Stimulated activated CD8-positive, alpha-beta memory T cell treated with anti-CD3 and anti-CD28 coated beads, Interleukin-7, amount 100 ng/mL, for 4 hours (primary cell): ENCODE measurements at regions not wholly inside any gene's neighbourhood (a gene's known extent, or its start where the extent isn't known, plus 50 kb on each side); places are given as distances from the start of the nearest gene placed in this dataset.

Experiments
- DNase-seq, 2 donors: peaks; one replicate each; pipeline ENCODE4 v3.0.0-alpha.2; 2020; ENCODE audit warnings: low read depth in 2 of 2

DNA sequence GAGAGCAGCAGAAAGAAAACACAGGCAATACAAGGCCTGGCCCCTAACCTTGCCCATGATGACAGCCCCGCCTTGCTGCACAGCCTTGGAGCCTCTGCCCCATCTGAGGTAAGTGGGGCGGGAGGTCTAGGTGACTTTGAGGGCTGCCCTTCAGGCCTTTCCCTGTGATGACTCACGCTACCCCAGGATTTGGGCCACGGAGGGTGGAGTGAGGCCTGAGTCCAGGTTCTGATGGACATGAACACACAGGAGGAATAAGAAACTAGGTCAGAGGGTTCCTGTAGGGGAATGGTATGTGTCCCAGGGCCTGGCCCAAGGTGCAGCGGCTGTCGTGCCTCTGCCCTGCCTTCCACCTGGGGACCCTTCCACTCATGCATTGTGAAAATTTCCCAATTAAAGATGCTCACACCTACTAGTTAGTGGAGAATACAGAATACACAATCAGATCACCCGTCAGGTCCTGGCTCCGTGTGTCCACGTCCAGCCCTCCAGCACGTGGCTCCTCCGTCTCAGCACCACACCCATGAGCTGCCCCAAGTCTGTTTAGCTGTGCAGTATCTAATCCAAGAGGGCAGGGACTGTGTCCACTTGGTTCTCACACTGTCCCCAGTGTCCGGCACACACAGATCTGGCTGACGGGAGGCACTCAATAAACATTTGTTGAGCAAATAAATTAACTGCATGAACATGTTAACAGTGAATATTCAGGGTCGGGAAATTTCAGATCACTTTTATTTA lies 111.0 kb downstream of the CHST1 start:
- DNase-seq, result no peak

DNA sequence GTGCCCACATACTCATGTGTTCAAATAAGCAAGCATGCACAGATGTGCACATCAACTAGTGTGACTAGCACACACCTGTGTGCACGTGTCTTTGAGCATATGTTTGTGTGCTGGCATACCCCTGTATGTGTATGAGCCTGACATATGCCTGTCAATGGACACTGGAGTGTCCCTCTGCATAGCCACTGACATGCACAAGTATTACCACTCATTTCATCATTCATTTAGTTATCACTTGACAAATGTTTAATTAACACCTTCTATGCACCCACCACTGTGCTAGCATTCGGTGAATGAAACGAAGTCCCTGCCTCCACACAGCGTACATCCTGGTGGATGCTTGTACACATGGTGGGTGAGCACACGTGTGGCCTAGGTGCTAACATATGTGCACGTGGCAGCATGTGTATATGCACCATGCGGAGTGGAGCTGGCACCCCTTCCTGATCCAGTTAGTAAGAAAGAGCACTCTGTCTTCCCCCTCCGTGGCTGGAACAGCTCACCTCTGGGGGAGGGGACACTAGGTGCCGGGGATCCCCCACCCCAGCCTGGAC lies 112.0 kb downstream of the CHST1 start:
- DNase-seq, result no peak

DNA sequence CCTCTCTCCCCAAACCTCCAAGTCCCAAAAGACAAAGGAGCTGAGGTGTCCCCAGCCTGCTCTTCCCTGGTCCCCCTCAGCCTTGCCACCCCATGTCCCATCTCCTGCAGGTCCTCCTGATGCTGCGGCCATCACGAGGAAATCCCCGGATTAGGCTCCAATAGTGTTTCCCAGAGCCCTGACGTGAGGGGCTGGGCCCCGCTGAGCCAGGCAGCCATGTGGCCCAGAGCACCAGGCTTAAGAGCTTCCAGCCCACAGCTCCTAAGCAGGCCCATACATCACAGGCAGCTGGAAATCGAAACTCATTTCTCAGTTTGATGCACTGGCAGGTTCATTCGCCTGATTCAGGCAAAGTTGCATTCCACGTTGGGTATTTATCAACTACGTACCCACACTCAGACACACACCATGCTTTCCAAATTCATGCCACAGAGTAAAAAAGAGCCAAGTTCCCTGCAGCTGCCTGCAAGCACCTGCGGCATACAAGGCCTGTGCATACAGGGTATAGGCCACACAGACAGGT lies 114.2 kb downstream of the CHST1 start:
- no peak for DNase-seq

- DNase-seq, result no peak
These were observed 116.2 kb downstream of the CHST1 start for GRCh38 chr11:45549257-45549656.

GRCh38 chr11:45546366-45546765 lies 119.1 kb downstream of the CHST1 start:
- DNase-seq, result no peak

- no peak for DNase-seq
These were observed 120.6 kb downstream of the CHST1 start for GRCh38 chr11:45544826-45545225.

GRCh38 chr11:45543808-45544422 lies 121.5 kb downstream of the CHST1 start:
- DNase-seq, result no peak

GRCh38 chr11:45543081-45543480 lies 122.3 kb downstream of the CHST1 start:
- DNase-seq, result no peak

GRCh38 chr11:45541693-45542434 lies 123.6 kb downstream of the CHST1 start:
- DNase-seq, result no peak

DNA sequence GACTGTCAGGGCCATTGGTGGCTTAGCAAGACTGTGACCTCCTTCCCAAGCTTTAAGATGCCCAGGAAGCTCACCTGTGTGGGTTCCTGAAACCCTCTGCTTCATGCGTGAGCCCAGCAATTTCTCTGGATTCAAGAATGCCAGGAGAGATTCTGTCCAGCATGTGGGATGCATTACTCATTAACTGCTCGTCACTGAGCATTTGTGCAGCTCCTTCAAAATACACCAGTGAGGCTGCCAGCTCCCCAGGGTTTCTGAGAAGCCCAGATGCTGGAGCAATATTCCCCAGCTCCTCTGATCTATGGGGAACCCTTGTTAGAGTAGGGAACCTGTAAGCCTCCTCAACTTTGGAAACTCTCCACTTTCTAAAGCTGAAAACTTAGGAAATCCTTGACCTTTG lies 126.5 kb downstream of the CHST1 start:
- DNase-seq, result no peak

- DNase-seq, result no peak
These were observed 127.1 kb downstream of the CHST1 start for GRCh38 chr11:45538363-45538762.

DNA sequence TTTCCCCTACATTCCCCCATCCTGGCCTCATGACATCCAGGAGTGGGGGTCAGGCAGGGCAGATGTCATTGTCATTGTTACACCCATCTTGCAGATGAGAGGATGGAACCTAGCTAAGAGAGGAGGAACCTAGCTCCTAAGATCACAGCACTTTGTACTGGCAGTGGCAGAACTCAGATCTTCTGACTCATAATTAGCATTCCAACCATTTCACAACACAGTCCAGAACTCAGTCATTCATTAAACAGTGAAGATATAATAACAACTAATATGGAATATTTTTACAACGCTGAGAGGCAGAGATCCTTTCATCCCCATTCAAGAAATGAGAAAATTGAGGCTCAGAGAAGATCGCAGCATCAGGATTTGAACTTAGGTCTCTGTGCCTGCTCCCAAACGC lies 127.8 kb downstream of the CHST1 start:
- DNase-seq, result no peak

DNA sequence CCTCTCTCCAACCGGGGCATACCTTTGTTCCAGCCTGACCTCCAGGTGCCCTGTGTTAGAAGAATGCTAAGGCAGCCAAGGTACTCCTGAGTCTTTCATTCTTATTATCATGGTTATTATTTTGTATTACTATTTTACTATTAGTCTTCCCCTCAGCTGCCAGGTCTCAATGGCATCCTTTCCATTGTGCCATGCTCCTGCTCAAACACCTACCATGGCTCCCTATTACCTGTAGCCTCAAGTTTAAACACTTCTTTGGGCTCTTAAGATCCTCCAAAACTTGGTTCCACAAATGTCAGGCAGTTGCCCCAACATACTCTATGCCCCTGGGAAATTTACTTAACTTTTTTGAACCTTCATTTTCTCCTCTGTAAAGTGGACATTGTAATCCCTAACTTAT lies 130.4 kb downstream of the CHST1 start:
- no peak for DNase-seq

DNA sequence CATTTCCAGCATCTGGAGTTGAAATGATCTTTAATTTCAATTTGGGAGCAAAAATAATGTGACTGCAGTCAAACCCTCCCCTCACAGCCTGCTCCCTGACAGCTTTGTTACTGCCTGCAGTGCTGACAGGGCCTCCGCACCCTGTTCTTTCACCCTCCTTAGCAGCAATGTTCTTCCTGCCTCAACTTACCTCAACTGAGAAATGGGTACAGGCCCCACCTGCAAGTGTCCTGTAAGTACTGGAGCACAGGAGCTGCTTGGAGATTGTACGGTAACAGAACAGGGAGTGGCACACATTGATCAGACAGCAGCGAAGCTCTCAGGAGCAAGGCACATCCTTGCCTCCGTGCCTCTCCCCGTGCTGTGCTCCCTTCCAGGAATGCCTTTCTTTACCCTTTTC lies 131.3 kb downstream of the CHST1 start:
- DNase-seq, result no peak

DNA sequence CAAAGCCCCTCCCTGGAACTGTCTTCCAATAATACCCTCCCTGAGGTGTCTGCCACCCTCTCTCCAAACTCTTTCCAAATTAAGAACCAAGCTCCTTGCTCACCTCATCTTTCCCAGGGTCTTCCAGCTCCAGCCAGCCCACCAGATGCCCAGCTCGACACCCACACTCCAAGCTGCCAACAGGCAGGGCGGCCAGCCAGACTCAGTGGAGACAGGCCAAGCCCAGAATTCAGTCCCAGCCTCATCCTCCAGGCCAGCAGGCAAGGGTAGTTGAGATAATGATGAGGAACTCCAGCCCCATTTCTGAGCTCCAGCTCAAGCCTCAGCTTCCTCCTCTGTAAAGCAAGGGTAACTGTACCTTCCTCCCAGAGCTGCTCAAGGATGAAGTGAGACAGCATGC lies 132.9 kb downstream of the CHST1 start:
- DNase-seq, result no peak

GRCh38 chr11:45530776-45531175 lies 134.6 kb downstream of the CHST1 start:
- no peak for DNase-seq

DNA sequence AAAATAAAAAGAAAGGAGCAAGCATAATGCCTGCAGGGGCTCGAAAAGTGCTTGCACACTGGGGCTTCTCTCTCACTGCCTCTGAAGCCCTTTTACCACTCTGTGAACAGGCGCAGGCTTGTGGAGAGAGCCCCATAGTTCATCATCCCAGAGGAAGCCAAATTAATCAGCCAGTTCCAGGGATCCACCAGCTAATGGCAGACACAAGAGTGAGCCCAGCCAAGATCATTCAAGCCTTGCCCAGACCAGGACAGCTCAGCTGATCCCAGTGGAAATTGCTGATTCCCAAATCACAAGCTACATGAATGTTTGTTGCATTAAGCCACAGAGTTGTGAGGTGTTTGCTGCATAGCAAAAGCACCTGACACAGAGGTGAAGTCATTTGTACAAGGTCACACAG lies 135.3 kb downstream of the CHST1 start:
- DNase-seq, result no peak

DNA sequence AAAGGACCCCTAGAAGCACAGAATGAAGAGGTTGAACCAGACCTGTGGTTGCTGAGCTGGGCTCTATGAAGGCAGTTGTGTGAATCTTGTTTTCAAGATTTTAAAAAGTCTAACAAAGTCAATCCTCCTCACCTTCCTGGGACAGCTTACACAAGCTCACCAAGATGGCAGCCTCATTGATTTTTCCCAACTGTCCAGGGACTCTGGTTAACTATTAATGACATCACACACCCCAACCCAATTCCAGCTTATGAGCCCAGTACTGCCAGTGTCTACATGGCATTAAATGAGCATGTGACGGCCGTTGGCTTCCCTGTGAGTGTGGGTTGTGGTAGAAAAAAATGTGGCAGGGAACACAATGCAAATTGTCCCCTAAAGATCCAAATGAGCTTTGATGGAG lies 137.0 kb downstream of the CHST1 start:
- DNase-seq, result no peak

GRCh38 chr11:45527898-45528297 lies 137.5 kb downstream of the CHST1 start:
- no peak for DNase-seq

- no peak for DNase-seq
These were observed 140.0 kb downstream of the CHST1 start for GRCh38 chr11:45525393-45525792.

DNA sequence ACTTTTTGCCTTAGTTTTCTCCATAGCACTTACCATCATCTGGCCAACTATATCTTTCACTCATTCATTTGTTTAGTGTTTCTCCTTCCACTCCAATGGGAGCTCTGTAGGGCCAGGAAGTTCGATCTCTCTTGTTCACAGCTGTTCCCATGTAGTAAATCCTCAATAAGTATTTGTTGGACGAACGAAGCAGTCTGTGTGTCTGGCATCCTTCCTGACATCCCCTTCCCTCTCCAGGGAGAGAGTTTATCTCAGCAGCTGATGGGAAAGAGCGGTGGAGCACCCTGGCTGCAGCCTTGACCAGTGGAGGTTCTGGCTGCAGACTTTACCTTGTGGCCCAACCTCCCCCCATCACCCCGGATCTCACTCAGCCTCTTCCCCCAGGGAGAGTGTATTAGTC lies 141.7 kb downstream of the CHST1 start:
- DNase-seq, result no peak

DNA sequence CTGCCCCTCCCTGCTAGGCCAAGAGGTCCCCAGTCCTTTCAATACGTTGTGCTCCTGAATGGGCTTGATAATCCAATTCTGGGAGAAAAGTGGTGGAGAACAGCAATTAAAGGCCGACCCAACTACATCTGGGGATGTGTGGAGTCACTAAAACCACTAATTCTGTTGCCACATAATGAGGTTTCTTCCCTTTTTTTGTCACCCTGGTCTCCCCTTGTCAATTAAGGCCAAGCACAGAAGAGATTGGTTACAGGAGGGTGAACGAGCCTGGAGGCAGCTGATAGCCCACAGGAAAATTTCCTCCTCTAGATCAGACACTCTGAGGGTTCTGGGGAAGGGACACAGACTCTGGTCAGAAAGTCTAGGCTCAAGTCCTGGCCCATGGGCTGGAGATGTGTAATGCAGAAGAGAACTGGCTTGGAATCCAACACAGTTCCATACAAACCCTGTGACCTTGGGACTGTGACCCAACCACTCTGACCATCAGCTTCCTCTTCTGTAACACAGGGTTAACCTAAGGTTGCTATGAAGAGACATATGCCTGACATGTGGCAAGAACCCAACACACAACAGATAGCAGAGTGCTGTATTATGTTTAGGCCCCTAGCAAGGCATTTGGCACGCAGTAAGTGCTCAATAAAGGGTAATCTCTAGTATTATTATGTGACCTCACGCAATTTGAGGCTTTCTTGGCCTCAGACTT lies 146.4 kb downstream of the CHST1 start:
- no peak for DNase-seq
